ENCODE measurements at regions not wholly inside any gene's neighbourhood (a gene's known extent, or its start where the extent isn't known, plus 50 kb on each side); places are given as distances from the start of the nearest gene placed in this dataset.

GRCh38 chr1:228851193-228851592, 115.9 kb downstream of the RHOU start:
- TF ChIP-seq CTCF (conservative IDR thresholded peaks at IDR 0.05) (no peak), ZFX (IDR thresholded peaks at IDR 0.05) (no peak)

Data from C4-2B (cell line).